Stomach smooth muscle (tissue), 2 donors: ENCODE measurements at regions not wholly inside any gene's neighbourhood (a gene's known extent, or its start where the extent isn't known, plus 50 kb on each side); places are given as distances from the start of the nearest gene placed in this dataset.

Experiments used
- H3K27ac ChIP-seq: one replicate; pipeline ENCODE4 v1.7.0; 2013; ENCODE audit warnings: mild to moderate bottlenecking, low read length, inconsistent platforms
- H3K27me3 ChIP-seq, 2 donors: one replicate each; pipeline ENCODE4 v1.7.0; 2013; ENCODE audit warnings: low read length in 2 of 2; ENCODE audit not compliant: insufficient read depth in 2 of 2, control insufficient read depth in 1 of 2
- H3K36me3 ChIP-seq, 2 donors: one replicate each; pipeline ENCODE4 v1.7.0; 2013; ENCODE audit warnings: low read length in 2 of 2; ENCODE audit not compliant: control insufficient read depth in 2 of 2, insufficient read depth in 2 of 2
- H3K4me1 ChIP-seq: one replicate; pipeline ENCODE4 v1.7.0; 2013; ENCODE audit warnings: low read length; ENCODE audit not compliant: control insufficient read depth, insufficient read depth
- H3K4me3 ChIP-seq, 2 donors: one replicate each; pipeline ENCODE4 v1.7.0; 2013; ENCODE audit warnings: low read length in 2 of 2
- H3K9ac ChIP-seq, 2 donors: one replicate each; pipeline ENCODE4 v1.7.0; 2013; ENCODE audit warnings: low read length in 2 of 2, mild to moderate bottlenecking in 1 of 2
- H3K9me3 ChIP-seq, 2 donors: one replicate each; pipeline ENCODE4 v1.7.0; 2013; ENCODE audit warnings: low read length in 2 of 2; ENCODE audit not compliant: control insufficient read depth in 2 of 2
- donor health status: healthy.
- donor health status: Pancreatic carcinoma.

- H3K4me1 ChIP-seq, result no peaks in the 10 kb centered on the region
- no peaks in the 10 kb centered on the region for H3K9me3 ChIP-seq
- no peaks in the 10 kb centered on the region for H3K36me3 ChIP-seq
- H3K9ac ChIP-seq, result no peak overlapping the region
- H3K27me3 ChIP-seq, result no peaks in the 10 kb centered on the region
- no peak overlapping the region for H3K4me3 ChIP-seq
- no peak overlapping the region for H3K27ac ChIP-seq
These were observed 297.2 kb downstream of the HS3ST1 start for GRCh38 chr4:11131491-11131890.

DNA sequence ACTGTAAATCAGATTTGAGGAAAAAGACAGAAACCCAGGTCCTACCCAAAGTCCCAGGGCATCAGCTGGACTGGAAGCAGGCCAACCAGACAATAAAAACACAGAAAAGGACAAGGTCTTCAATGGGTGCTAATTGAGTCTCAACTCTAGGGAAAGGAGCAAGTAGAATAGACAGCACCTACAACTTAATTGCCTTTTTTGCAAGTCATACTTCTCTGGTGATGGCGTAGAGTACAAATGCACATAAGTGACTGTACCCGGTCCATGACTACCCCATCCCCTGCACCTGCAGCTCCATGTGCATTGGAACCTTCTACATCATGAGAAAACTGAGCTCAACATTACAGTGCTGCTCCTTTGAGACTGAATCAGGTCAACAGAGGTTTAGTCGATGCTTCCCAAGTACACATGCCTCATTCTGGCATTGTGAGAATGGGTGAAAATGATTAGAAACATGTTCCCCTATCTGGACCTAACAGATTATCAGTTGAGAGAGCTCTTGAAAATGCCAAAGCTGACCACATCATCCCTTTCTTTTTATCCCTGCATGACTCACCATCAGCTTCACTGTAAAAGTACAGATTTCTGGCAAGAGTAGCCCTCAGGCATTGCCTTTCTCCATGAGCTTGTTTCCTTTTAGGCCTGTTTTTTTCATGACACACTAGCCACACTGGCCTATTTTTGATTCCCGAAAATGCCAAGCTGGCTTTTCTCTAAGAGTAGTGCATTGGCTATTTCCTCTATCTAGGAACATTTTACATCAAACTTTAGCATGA is 298.3 kb downstream of the HS3ST1 start:
- H3K27me3 ChIP-seq, result no peaks in the 10 kb centered on the region
- H3K9me3 ChIP-seq, result no peaks in the 10 kb centered on the region
- H3K4me3 ChIP-seq, result no peak overlapping the region
- no peaks in the 10 kb centered on the region for H3K4me1 ChIP-seq
- no peak overlapping the region for H3K27ac ChIP-seq
- no peaks in the 10 kb centered on the region for H3K36me3 ChIP-seq
- H3K9ac ChIP-seq, result no peak overlapping the region

DNA sequence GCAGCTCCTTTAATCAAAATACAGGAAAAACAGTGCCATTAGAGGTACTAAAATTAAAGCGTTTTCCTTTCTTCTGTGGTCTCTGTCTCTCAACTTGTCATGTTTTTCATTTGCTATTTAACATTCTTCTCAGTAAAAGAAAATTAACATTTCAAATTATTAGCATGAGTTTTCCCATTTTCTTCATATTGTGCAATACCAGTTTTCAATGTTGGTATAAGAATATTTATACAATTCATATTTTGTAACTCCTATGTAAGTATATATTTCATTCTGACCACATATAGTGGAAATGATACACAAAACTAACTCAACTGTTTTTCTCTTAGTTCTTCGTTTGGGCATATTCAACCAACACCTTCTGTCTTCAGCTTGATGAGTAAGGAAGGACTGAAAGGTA is 308.3 kb downstream of the HS3ST1 start:
- Histone ChIP-seq H3K27ac (no peak overlapping the region), H3K27me3 (no peaks in the 10 kb centered on the region), H3K4me1 (no peaks in the 10 kb centered on the region), H3K9me3 (peaks cover 0 to 2% of the 10 kb centered on the region in 2 donors), H3K9ac (no peak overlapping the region), H3K4me3 (no peak overlapping the region), H3K36me3 (no peaks in the 10 kb centered on the region)

DNA sequence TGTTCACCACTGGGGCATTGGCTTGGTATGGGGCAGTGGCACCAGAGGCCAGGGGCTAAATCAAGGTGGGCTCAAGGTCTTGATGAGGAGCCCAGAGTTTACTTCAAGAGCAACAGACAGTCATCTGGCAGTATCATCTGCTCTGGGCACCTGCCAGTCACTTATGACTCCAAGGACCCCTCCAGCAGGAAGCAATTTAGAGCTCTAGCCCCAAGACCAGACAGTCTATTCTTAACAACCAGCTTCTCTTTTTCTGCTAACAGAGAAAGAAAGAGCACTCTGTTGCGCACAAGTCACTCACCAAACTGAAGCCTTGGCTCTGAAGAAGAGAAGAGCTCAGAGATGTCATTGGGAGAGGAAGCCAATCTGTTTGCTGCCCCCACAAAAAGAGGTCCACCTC is 309.2 kb downstream of the HS3ST1 start:
- peaks cover 0 to 2% of the 10 kb centered on the region in 2 donors for H3K9me3 ChIP-seq
- H3K27ac ChIP-seq, result no peak overlapping the region
- no peak overlapping the region for H3K4me3 ChIP-seq
- no peaks in the 10 kb centered on the region for H3K36me3 ChIP-seq
- no peaks in the 10 kb centered on the region for H3K27me3 ChIP-seq
- H3K9ac ChIP-seq, result no peak overlapping the region
- no peaks in the 10 kb centered on the region for H3K4me1 ChIP-seq

DNA sequence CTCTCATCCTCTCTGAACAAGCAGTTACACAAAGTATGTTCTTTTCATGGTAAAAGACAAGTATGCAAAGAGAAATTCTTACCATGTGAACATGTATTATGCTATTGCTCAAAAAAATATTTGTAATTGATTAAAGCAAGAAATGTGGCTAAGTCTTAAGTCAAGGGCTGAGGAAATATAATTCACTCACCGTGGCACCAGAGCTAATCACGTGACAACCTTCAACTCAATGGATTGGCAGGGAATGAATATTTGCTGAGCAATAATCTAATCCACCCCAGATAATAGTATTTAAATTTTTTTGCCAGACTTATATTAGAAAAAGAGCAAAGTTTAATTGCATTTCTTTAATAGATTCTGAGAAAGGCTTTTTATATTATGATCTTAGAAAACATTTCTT is 310.2 kb downstream of the HS3ST1 start:
- H3K27me3 ChIP-seq, result no peaks in the 10 kb centered on the region
- H3K4me1 ChIP-seq, result no peaks in the 10 kb centered on the region
- H3K9me3 ChIP-seq, result peaks cover 0 to 2% of the 10 kb centered on the region in 2 donors
- no peak overlapping the region for H3K9ac ChIP-seq
- no peak overlapping the region for H3K4me3 ChIP-seq
- no peaks in the 10 kb centered on the region for H3K36me3 ChIP-seq
- H3K27ac ChIP-seq, result no peak overlapping the region

DNA sequence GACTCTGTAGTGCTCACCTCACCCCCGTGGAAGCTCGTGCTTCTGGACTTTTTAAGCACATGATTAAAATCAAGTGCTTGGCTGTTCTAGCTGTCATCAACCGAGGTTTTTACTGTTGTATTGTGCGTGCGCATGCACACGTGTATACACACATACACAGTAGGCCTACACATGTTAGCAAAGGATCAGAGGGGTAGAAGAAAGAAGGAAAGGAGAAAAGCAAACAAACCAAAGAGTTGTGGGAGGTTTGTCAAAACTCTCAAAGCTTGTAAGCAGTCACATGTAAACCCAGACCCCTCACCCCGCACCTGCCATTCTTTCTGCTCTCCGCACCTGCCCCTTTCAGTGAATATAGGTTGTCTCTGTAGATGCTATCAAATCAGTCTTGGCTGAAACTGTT is 311.8 kb downstream of the HS3ST1 start:
- Histone ChIP-seq H3K36me3 (no peaks in the 10 kb centered on the region), H3K27ac (no peak overlapping the region), H3K27me3 (no peaks in the 10 kb centered on the region), H3K9ac (no peak overlapping the region), H3K9me3 (peaks cover 0 to 2% of the 10 kb centered on the region in 2 donors), H3K4me3 (no peak overlapping the region), H3K4me1 (no peaks in the 10 kb centered on the region)

DNA sequence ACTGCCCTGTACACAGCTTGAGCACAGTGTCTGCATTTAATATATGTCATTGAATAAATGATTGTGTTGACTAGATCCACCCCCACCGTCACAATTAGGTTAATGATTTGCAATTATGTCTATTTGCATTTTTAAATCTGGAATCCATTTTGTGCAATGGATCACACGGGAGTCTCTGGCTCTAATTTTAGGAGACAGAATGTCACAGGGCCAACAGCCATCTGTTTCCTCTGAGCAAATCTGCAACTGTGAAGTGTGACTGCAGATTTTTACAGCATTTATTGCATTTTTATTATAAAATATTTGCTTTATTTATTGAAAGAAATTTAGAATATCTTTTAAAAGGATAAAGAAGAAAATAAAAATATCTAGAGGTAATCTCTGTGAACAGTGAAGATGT is 316.8 kb downstream of the HS3ST1 start:
- Histone ChIP-seq H3K27me3 (no peaks in the 10 kb centered on the region), H3K27ac (no peak overlapping the region), H3K4me1 (no peaks in the 10 kb centered on the region), H3K9ac (no peak overlapping the region), H3K36me3 (no peaks in the 10 kb centered on the region), H3K4me3 (no peak overlapping the region), H3K9me3 (no peaks in the 10 kb centered on the region)

GRCh38 chr4:11111370-11111769 is 317.3 kb downstream of the HS3ST1 start:
- H3K27ac ChIP-seq, result no peak overlapping the region
- no peaks in the 10 kb centered on the region for H3K27me3 ChIP-seq
- H3K36me3 ChIP-seq, result no peaks in the 10 kb centered on the region
- no peak overlapping the region for H3K9ac ChIP-seq
- no peak overlapping the region for H3K4me3 ChIP-seq
- no peaks in the 10 kb centered on the region for H3K4me1 ChIP-seq
- no peaks in the 10 kb centered on the region for H3K9me3 ChIP-seq

DNA sequence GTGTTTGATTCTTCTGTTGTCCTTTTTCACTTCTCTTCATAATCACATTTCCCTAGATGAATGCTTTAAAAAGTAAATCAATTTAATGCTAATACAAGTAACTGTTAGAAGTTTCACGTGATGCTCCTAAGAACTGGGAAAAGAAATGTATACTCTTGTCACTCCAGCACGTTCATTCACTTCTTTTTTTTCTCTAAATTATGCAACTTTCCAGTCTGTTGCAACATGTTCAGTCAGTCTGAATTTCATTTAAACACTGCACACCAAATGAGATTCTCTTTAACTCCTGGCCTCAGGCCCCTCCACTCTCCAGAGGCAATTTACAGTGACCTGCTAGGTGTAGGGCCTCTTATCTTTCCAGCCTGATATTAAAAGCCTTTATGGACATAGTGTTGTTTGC is 321.9 kb downstream of the HS3ST1 start:
- Histone ChIP-seq H3K9me3 (no peaks in the 10 kb centered on the region), H3K27me3 (no peaks in the 10 kb centered on the region), H3K36me3 (no peaks in the 10 kb centered on the region), H3K27ac (no peak overlapping the region), H3K4me1 (no peaks in the 10 kb centered on the region), H3K4me3 (no peak overlapping the region), H3K9ac (no peak overlapping the region)

- Histone ChIP-seq H3K27ac (no peak overlapping the region), H3K9ac (no peak overlapping the region), H3K4me1 (no peaks in the 10 kb centered on the region), H3K4me3 (no peak overlapping the region), H3K9me3 (no peaks in the 10 kb centered on the region), H3K36me3 (no peaks in the 10 kb centered on the region), H3K27me3 (no peaks in the 10 kb centered on the region)
These were observed 322.5 kb downstream of the HS3ST1 start for GRCh38 chr4:11106190-11106589.

DNA sequence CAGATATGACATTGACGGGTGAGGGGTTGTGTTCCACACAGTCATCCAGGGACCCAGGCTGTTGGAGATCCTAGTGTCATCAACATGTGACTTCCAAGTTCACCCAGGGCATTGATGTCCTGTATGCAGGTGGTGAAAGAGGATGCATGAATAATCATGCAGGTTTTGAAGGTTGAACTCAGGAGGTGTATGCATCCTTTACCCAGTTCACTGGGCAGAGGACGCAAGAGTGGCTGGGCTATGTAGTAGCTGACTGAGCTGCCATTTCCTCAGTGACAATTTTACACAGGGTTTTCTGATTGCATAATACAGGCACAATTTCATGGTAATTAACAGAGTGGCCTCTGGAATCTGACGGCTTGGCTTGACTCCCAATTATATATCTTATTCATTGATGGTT is 323.0 kb downstream of the HS3ST1 start:
- H3K9ac ChIP-seq, result no peak overlapping the region
- no peaks in the 10 kb centered on the region for H3K4me1 ChIP-seq
- H3K9me3 ChIP-seq, result no peaks in the 10 kb centered on the region

More for the DNA sequence above, 323.0 kb downstream of the HS3ST1 start:
- Histone ChIP-seq H3K36me3 (no peaks in the 10 kb centered on the region), H3K4me3 (no peak overlapping the region), H3K27me3 (no peaks in the 10 kb centered on the region), H3K27ac (no peak overlapping the region)
